KMS-11 (cell line): ENCODE measurements at regions not wholly inside any gene's neighbourhood (a gene's known extent, or its start where the extent isn't known, plus 50 kb on each side); places are given as distances from the start of the nearest gene placed in this dataset.

ENCODE experiments used
- H2AFZ ChIP-seq: fragments of 200-600 bp; sonication (generic); 2 replicates; pipeline ENCODE4 v1.6.1; 2016; ENCODE audit warnings: antibody characterized with exemption, mixed run types, low read depth
- H3K27ac ChIP-seq: fragments of 200-600 bp; sonication (generic); 2 replicates; pipeline ENCODE4 v1.6.1; 2016; ENCODE audit warnings: mild to moderate bottlenecking, mixed run types
- H3K27me3 ChIP-seq: fragments of 200-600 bp; sonication (generic); 2 replicates; pipeline ENCODE4 v1.6.1; 2017; ENCODE audit warnings: mild to moderate bottlenecking, low read depth, mixed run types, moderate library complexity; ENCODE audit not compliant: insufficient read depth
- H3K36me3 ChIP-seq: fragments of 200-600 bp; sonication (generic); 2 replicates; pipeline ENCODE4 v1.6.1; 2017; ENCODE audit warnings: mild to moderate bottlenecking, mixed run types; ENCODE audit not compliant: insufficient read depth
- H3K4me1 ChIP-seq: fragments of 200-600 bp; sonication (generic); 2 replicates; pipeline ENCODE4 v1.6.1; 2016; ENCODE audit warnings: mild to moderate bottlenecking, low read depth, mixed run types; ENCODE audit not compliant: poor library complexity, severe bottlenecking
- H3K4me2 ChIP-seq: fragments of 200-600 bp; sonication (generic); 2 replicates; pipeline ENCODE4 v1.7.0; 2016; ENCODE audit warnings: mild to moderate bottlenecking, mixed run types
- H3K4me3 ChIP-seq: fragments of 200-600 bp; sonication (generic); IDR thresholded peaks from 2 replicates; pipeline ENCODE4 v1.6.1; 2017; ENCODE audit warnings: low read depth, low read length, mixed read lengths; ENCODE audit not compliant: insufficient read depth
- H3K79me2 ChIP-seq: fragments of 200-600 bp; sonication (generic); 2 replicates; pipeline ENCODE4 v1.6.1; 2016; ENCODE audit warnings: low read depth, mixed run types; ENCODE audit not compliant: insufficient read depth
- H3K9ac ChIP-seq: fragments of 200-600 bp; sonication (generic); 2 replicates; pipeline ENCODE4 v1.6.1; 2016; ENCODE audit warnings: mild to moderate bottlenecking, mixed run types
- H4K20me1 ChIP-seq: fragments of 200-600 bp; sonication (generic); 2 replicates; pipeline ENCODE4 v1.6.1; 2016; ENCODE audit warnings: mild to moderate bottlenecking, mixed run types; ENCODE audit not compliant: insufficient read depth
- CTCF ChIP-seq: fragments of 200-600 bp; sonication (generic); conservative IDR thresholded peaks from 2 replicates; pipeline ENCODE4 v1.6.1; 2017; ENCODE audit warnings: low read depth, mild to moderate bottlenecking, antibody characterized with exemption, low read length, moderate library complexity, mixed read lengths

- Histone ChIP-seq H3K9ac (no peak overlapping the region), H3K27me3 (no peaks in the 10 kb centered on the region), H3K4me3 (no peak overlapping the region), H3K79me2 (no peaks in the 10 kb centered on the region), H2AFZ (no peak overlapping the region), H3K4me1 (no peaks in the 10 kb centered on the region), H3K36me3 (no peaks in the 10 kb centered on the region), H4K20me1 (no peaks in the 10 kb centered on the region), H3K27ac (no peak overlapping the region), H3K4me2 (no peak overlapping the region)
- TF ChIP-seq CTCF = no peak
These were observed 1270.9 kb downstream of the BRD1 start for GRCh38 chr22:48556751-48557150.

GRCh38 chr22:48556222-48556621 is 1271.5 kb downstream of the BRD1 start:
- H3K4me1 ChIP-seq = no peaks in the 10 kb centered on the region
- H3K9ac ChIP-seq = no peak overlapping the region
- no peaks in the 10 kb centered on the region for H4K20me1 ChIP-seq
- no peak for TF ChIP-seq CTCF
- H3K27ac ChIP-seq = no peak overlapping the region
- H2AFZ ChIP-seq = no peak overlapping the region
- H3K4me3 ChIP-seq = no peak overlapping the region
- no peak overlapping the region for H3K4me2 ChIP-seq
- no peaks in the 10 kb centered on the region for H3K36me3 ChIP-seq
- no peaks in the 10 kb centered on the region for H3K27me3 ChIP-seq
- H3K79me2 ChIP-seq = no peaks in the 10 kb centered on the region

- H2AFZ ChIP-seq = no peak overlapping the region
- TF ChIP-seq CTCF = no peak
- H3K79me2 ChIP-seq = no peaks in the 10 kb centered on the region
- H3K36me3 ChIP-seq = no peaks in the 10 kb centered on the region
- H3K9ac ChIP-seq = no peak overlapping the region
- H3K27ac ChIP-seq = no peak overlapping the region
- H4K20me1 ChIP-seq = no peaks in the 10 kb centered on the region
- no peaks in the 10 kb centered on the region for H3K27me3 ChIP-seq
- no peak overlapping the region for H3K4me2 ChIP-seq
- H3K4me3 ChIP-seq = no peak overlapping the region
- no peaks in the 10 kb centered on the region for H3K4me1 ChIP-seq
These were observed 1272.1 kb downstream of the BRD1 start for GRCh38 chr22:48555606-48556005.

- Histone ChIP-seq H3K79me2 (no peaks in the 10 kb centered on the region), H3K4me1 (no peaks in the 10 kb centered on the region)
These were observed 1272.6 kb downstream of the BRD1 start for GRCh38 chr22:48554893-48555572.

More at GRCh38 chr22:48554893-48555572, 1272.6 kb downstream of the BRD1 start:
- H4K20me1 ChIP-seq = no peaks in the 10 kb centered on the region
- H3K4me2 ChIP-seq = no peak overlapping the region
- no peak for TF ChIP-seq CTCF
- no peaks in the 10 kb centered on the region for H3K36me3 ChIP-seq
- H2AFZ ChIP-seq = no peak overlapping the region
- H3K27me3 ChIP-seq = no peaks in the 10 kb centered on the region
- H3K27ac ChIP-seq = no peak overlapping the region
- H3K9ac ChIP-seq = no peak overlapping the region
- no peak overlapping the region for H3K4me3 ChIP-seq
